SK-N-SH (cell line): ENCODE measurements at regions not wholly inside any gene's neighbourhood (a gene's known extent, or its start where the extent isn't known, plus 50 kb on each side); places are given as distances from the start of the nearest gene placed in this dataset.

Experiments
- CTCF ChIP-seq: fragments of 200-600 bp; sonication (generic); IDR thresholded peaks from 2 replicates; pipeline ENCODE4 v1.6.1; 2017; ENCODE audit warnings: antibody characterized with exemption, mild to moderate bottlenecking, moderate library complexity
- EP300 ChIP-seq, 2 experiments: IDR thresholded peaks; 2 replicates each; pipeline versions ENCODE4 v1.4.0 to v1.6.1; 2012; ENCODE audit warnings: borderline replicate concordance in 1 of 2, low read depth in 1 of 2, low read length in 1 of 2
- EZH2phosphoT487 ChIP-seq: fragments of 200-600 bp; sonication (generic); IDR thresholded peaks from 2 replicates; pipeline ENCODE4 v1.6.1; 2017; ENCODE audit warnings: low read depth, mixed run types, mild to moderate bottlenecking, antibody characterized with exemption, moderate library complexity, borderline replicate concordance
- IRF3 ChIP-seq: fragments of 150-350 bp; IDR thresholded peaks from 2 replicates; pipeline ENCODE4 v1.6.1; 2016; ENCODE audit warnings: mild to moderate bottlenecking, low read depth, low read length
- NFIC ChIP-seq: IDR thresholded peaks from 2 replicates; pipeline ENCODE4 v1.4.0; 2012; ENCODE audit warnings: borderline replicate concordance
- PBX3 ChIP-seq: IDR thresholded peaks from 2 replicates; pipeline ENCODE4; 2012
- POLR2AphosphoS5 ChIP-seq: IDR thresholded peaks from 2 replicates; pipeline ENCODE4 v1.6.1; 2012; ENCODE audit warnings: low read depth, low read length
- REST ChIP-seq: IDR thresholded peaks from 2 replicates; pipeline ENCODE4 v1.6.1; 2012; ENCODE audit warnings: mild to moderate bottlenecking, low read depth, low read length, moderate library complexity
- RFX5 ChIP-seq: IDR thresholded peaks from 2 replicates; pipeline ENCODE4 v1.6.1; 2012; ENCODE audit warnings: mild to moderate bottlenecking, improper control_type of control experiment, low read length
- SIN3A ChIP-seq: IDR thresholded peaks from 2 replicates; pipeline ENCODE4 v1.6.1; 2012; ENCODE audit warnings: low read depth, mild to moderate bottlenecking, low read length, moderate library complexity, borderline replicate concordance
- TAF1 ChIP-seq: IDR thresholded peaks from 2 replicates; pipeline ENCODE4 v1.6.1; 2012; ENCODE audit warnings: low read depth, mild to moderate bottlenecking, low read length, moderate library complexity, borderline replicate concordance
- TEAD4 ChIP-seq: IDR thresholded peaks from 2 replicates; pipeline ENCODE4 v1.4.0; 2012; ENCODE audit warnings: mild to moderate bottlenecking, borderline replicate concordance; ENCODE audit not compliant: insufficient read depth
- YY1 ChIP-seq: IDR thresholded peaks from 2 replicates; pipeline ENCODE4 v1.4.0; 2012; ENCODE audit warnings: low read depth, mild to moderate bottlenecking

GRCh38 chr4:8687083-8687482 lies 94.5 kb downstream of the CPZ start:
- TF ChIP-seq CTCF (no peak), PBX3 (no peak), SIN3A (no peak), REST (no peak), TAF1 (no peak), TEAD4 (no peak), NFIC (no peak), POLR2AphosphoS5 (no peak), EP300 (IDR thresholded peaks at IDR 0.05; ENCODE audit: borderline replicate concordance in 1 of 2, low read depth in 1 of 2, low read length in 1 of 2) (no peak), RFX5 (no peak), YY1 (no peak), IRF3 (no peak), EZH2phosphoT487 (no peak)
